T-cell (primary cell): ENCODE measurements at regions not wholly inside any gene's neighbourhood (a gene's known extent, or its start where the extent isn't known, plus 50 kb on each side); places are given as distances from the start of the nearest gene placed in this dataset.
A peak's percentile ranks its signal among the peaks of the same experiment; 100 is the strongest.

ENCODE experiments used
- ATAC-seq, 4 experiments: fragments of 200-7000 bp in 3 of 4; fragments of 150-1000 bp in 1 of 4; cut with Tn5 transposase; replicated peaks in 1 of 4; 1 replicate in 3 of 4; 2 replicates in 1 of 4; pipeline ENCODE4 v1.10.0; 2021; ENCODE audit warnings: moderate library complexity in 3 of 4, mild to moderate bottlenecking in 2 of 4, moderate number of reproducible peaks in 1 of 4
- CTCF ChIA-PET, 2 donors: fragments of 300-600 bp; sonication (Branson Sonifier 250); formaldehyde crosslinking; loops; one replicate each; lab custom pipeline; 2022; ENCODE audit warnings: antibody characterized with exemption in 2 of 2; lab: Charles Lee
- POLR2A ChIA-PET, 2 donors: fragments of 300-600 bp; sonication (Branson Sonifier 250); formaldehyde crosslinking; loops; one replicate each; lab custom pipeline; 2022; ENCODE audit warnings: antibody characterized with exemption in 2 of 2; lab: Charles Lee
- DNase-seq, 35 experiments: peaks; one replicate each; pipeline versions ENCODE4 v3.0.0 to v3.0.0-alpha.2; 2013 to 2023
- H3K27ac ChIP-seq: one replicate; pipeline ENCODE4 v1.5.1; 2013; ENCODE audit warnings: low read length
- H3K27me3 ChIP-seq, 2 experiments: replicated peaks in 1 of 2; 1 replicate in 1 of 2; 2 replicates in 1 of 2; pipeline versions ENCODE4 v1.6.1 to v1.7.0; 2013; ENCODE audit warnings: low read length in 1 of 2, mixed read lengths in 1 of 2; ENCODE audit not compliant: control insufficient read depth in 2 of 2, insufficient read depth in 2 of 2; ENCODE audit errors: extremely low read depth in 1 of 2
- H3K36me3 ChIP-seq, 2 donors: 1 replicate in 1 of 2; 2 replicates in 1 of 2; pipeline versions ENCODE4 v1.6.1 to v1.7.0; 2013; ENCODE audit warnings: low read length in 1 of 2; ENCODE audit not compliant: control insufficient read depth in 2 of 2, insufficient read depth in 1 of 2; ENCODE audit errors: extremely low read depth in 1 of 2
- H3K4me1 ChIP-seq, 2 experiments: 1 replicate in 1 of 2; 2 replicates in 1 of 2; pipeline versions ENCODE4 v1.6.1 to v1.7.0; 2013; ENCODE audit warnings: low read length in 2 of 2, mixed read lengths in 1 of 2; ENCODE audit not compliant: insufficient read depth in 2 of 2, control insufficient read depth in 1 of 2; ENCODE audit errors: extremely low read depth in 1 of 2
- H3K4me3 ChIP-seq, 2 donors: 1 replicate in 1 of 2; 2 replicates in 1 of 2; pipeline versions ENCODE4 v1.5.1 to v1.7.0; 2013; ENCODE audit warnings: mild to moderate bottlenecking in 2 of 2, low read length in 1 of 2, moderate library complexity in 1 of 2; ENCODE audit not compliant: control insufficient read depth in 1 of 2; ENCODE audit errors: extremely low read depth in 1 of 2
- H3K9me3 ChIP-seq: 2 replicates; pipeline ENCODE4 v1.7.0; 2013
- H3K27ac Mint-ChIP-seq, 2 donors: one replicate each; pipeline ENCODE4 v1.8.0; 2020 to 2021; ENCODE audit warnings: mild to moderate bottlenecking in 2 of 2, mixed read lengths in 2 of 2
- H3K27me3 Mint-ChIP-seq, 2 donors: one replicate each; pipeline ENCODE4 v1.8.0; 2021 to 2022; ENCODE audit warnings: mixed read lengths in 2 of 2
- H3K36me3 Mint-ChIP-seq: one replicate; pipeline ENCODE4 v1.8.0; 2021; ENCODE audit warnings: mixed read lengths
- H3K4me1 Mint-ChIP-seq, 3 donors: one replicate each; pipeline ENCODE4 v1.8.0; 2020 to 2022; ENCODE audit warnings: mixed read lengths in 3 of 3, mild to moderate bottlenecking in 1 of 3
- H3K4me3 Mint-ChIP-seq, 3 donors: one replicate each; pipeline ENCODE4 v1.8.0; 2020 to 2022; ENCODE audit warnings: mild to moderate bottlenecking in 3 of 3, mixed read lengths in 3 of 3, moderate library complexity in 3 of 3
- H3K9me3 Mint-ChIP-seq, 3 donors: one replicate each; pipeline ENCODE4 v1.8.0; 2020 to 2022; ENCODE audit warnings: mixed read lengths in 3 of 3
- WGBS: methylation state at CpG from one replicate; pipeline ENCODE4 v1.1.5; 2013; ENCODE audit warnings: missing lambda C conversion rate; ENCODE audit not compliant: insufficient coverage; 5-methylcytosine and 5-hydroxymethylcytosine counted together

- H3K27me3 ChIP-seq, result peaks cover 0 to 15% of the 10 kb centered on the region in 2 experiments
- ATAC-seq (no peak), DNase-seq (no peak)
- no peak overlapping the region for H3K4me3 ChIP-seq
- H3K4me1 Mint-ChIP-seq, result no peaks in the 10 kb centered on the region
- H3K4me3 Mint-ChIP-seq, result no peak overlapping the region
- peaks cover 20 to 30% of the 10 kb centered on the region in 2 donors for H3K27me3 Mint-ChIP-seq
- ChIA-PET POLR2A (no interaction called here), CTCF (no interaction called here)
- no peaks in the 10 kb centered on the region for H3K36me3 Mint-ChIP-seq
- H3K27ac ChIP-seq, result no peak overlapping the region
- no peak overlapping the region for H3K27ac Mint-ChIP-seq
- H3K4me1 ChIP-seq, result no peaks in the 10 kb centered on the region
- 74% methylated on average over 3 of the region's 3 CpGs for WGBS
- H3K36me3 ChIP-seq, result no peaks in the 10 kb centered on the region
- no peaks in the 10 kb centered on the region for H3K9me3 ChIP-seq
- no peaks in the 10 kb centered on the region for H3K9me3 Mint-ChIP-seq
These were observed 121.0 kb upstream of the LSM14A start for GRCh38 chr19:34051255-34051654.

- DNase-seq (no peak), ATAC-seq (no peak)
- H3K9me3 ChIP-seq, result no peaks in the 10 kb centered on the region
- H3K27ac ChIP-seq, result no peak overlapping the region
- WGBS, result 90% methylated on average over 1 of the region's 1 CpG
- Mint-ChIP-seq H3K9me3 (no peaks in the 10 kb centered on the region), H3K4me3 (no peak overlapping the region), H3K27me3 (peaks cover 7 to 13% of the 10 kb centered on the region in 2 donors), H3K27ac (no peak overlapping the region), H3K36me3 (no peaks in the 10 kb centered on the region), H3K4me1 (no peaks in the 10 kb centered on the region)
- no peaks in the 10 kb centered on the region for H3K4me1 ChIP-seq
- no peak overlapping the region for H3K4me3 ChIP-seq
- H3K27me3 ChIP-seq, result peaks cover 0 to 2% of the 10 kb centered on the region in 2 experiments
- no peaks in the 10 kb centered on the region for H3K36me3 ChIP-seq
- CTCF ChIA-PET, result no interaction called here
- POLR2A ChIA-PET, result no interaction called here
These were observed 115.1 kb upstream of the LSM14A start for GRCh38 chr19:34057155-34057554.

GRCh38 chr19:34066007-34066643 lies 106.2 kb upstream of the LSM14A start:
- H3K27me3 Mint-ChIP-seq, result peaks cover 18 to 25% of the 10 kb centered on the region in 2 donors
- no peaks in the 10 kb centered on the region for H3K9me3 ChIP-seq
- H3K36me3 Mint-ChIP-seq, result no peaks in the 10 kb centered on the region
- no peak overlapping the region for H3K27ac ChIP-seq
- ATAC-seq, result no peak
- peak overlapping the region in 1 of 2 donors; percentile 44 for H3K27ac Mint-ChIP-seq
- ChIA-PET POLR2A (no interaction called here), CTCF (interaction anchor here in 1 of 2 donors (0.7 kb wide), 1 partner anchor 17 kb away, joined by 3 read pairs; no protein-coding TSS in a partner anchor)
- H3K4me1 ChIP-seq, result no peaks in the 10 kb centered on the region
- H3K27me3 ChIP-seq, result peaks cover 0 to 8% of the 10 kb centered on the region in 2 experiments
- no peak overlapping the region for H3K4me3 Mint-ChIP-seq
- DNase-seq, result no peak
- no peaks in the 10 kb centered on the region for H3K9me3 Mint-ChIP-seq
- WGBS, result 44% methylated on average over 9 of the region's 14 CpGs
- H3K4me3 ChIP-seq, result no peak overlapping the region
- H3K4me1 Mint-ChIP-seq, result peaks cover 0 to 6% (median 2%) of the 10 kb centered on the region in 3 donors
- H3K36me3 ChIP-seq, result no peaks in the 10 kb centered on the region

GRCh38 chr19:34067861-34068271 lies 104.4 kb upstream of the LSM14A start:
- ChIA-PET POLR2A (no interaction called here), CTCF (no interaction called here)
- 75% methylated on average over 2 of the region's 7 CpGs for WGBS
- Mint-ChIP-seq H3K4me3 (no peak overlapping the region), H3K27me3 (peaks cover 26 to 34% of the 10 kb centered on the region in 2 donors), H3K27ac (no peak overlapping the region), H3K9me3 (no peaks in the 10 kb centered on the region), H3K36me3 (no peaks in the 10 kb centered on the region), H3K4me1 (peaks cover 0 to 6% (median 2%) of the 10 kb centered on the region in 3 donors)
- Histone ChIP-seq H3K4me1 (no peaks in the 10 kb centered on the region), H3K4me3 (no peak overlapping the region), H3K27me3 (peaks cover 0 to 11% of the 10 kb centered on the region in 2 experiments), H3K9me3 (no peaks in the 10 kb centered on the region), H3K36me3 (no peaks in the 10 kb centered on the region), H3K27ac (no peak overlapping the region)
- ATAC-seq, result no peak
- no peak for DNase-seq

GRCh38 chr19:34075661-34076091 lies 96.6 kb upstream of the LSM14A start:
- Mint-ChIP-seq H3K36me3 (no peaks in the 10 kb centered on the region), H3K27me3 (peaks cover 18 to 38% of the 10 kb centered on the region in 2 donors), H3K9me3 (no peaks in the 10 kb centered on the region), H3K27ac (no peak overlapping the region), H3K4me1 (no peaks in the 10 kb centered on the region), H3K4me3 (no peak overlapping the region)
- no peak overlapping the region for H3K27ac ChIP-seq
- H3K4me3 ChIP-seq, result no peak overlapping the region
- no peaks in the 10 kb centered on the region for H3K4me1 ChIP-seq
- POLR2A ChIA-PET, result no interaction called here
- no peaks in the 10 kb centered on the region for H3K9me3 ChIP-seq
- WGBS, result no CpG with 5 or more reads among the region's 3 CpGs
- DNase-seq (no peak), ATAC-seq (no peak)
- H3K27me3 ChIP-seq, result peaks cover 0 to 9% of the 10 kb centered on the region in 2 experiments
- CTCF ChIA-PET, result no interaction called here
- no peaks in the 10 kb centered on the region for H3K36me3 ChIP-seq

- H3K36me3 ChIP-seq, result no peaks in the 10 kb centered on the region
- H3K4me3 Mint-ChIP-seq, result no peak overlapping the region
- H3K4me1 Mint-ChIP-seq, result no peaks in the 10 kb centered on the region
- H3K27ac ChIP-seq, result no peak overlapping the region
- H3K4me1 ChIP-seq, result no peaks in the 10 kb centered on the region
- H3K9me3 Mint-ChIP-seq, result peaks cover 0 to 2% (median 0%) of the 10 kb centered on the region in 3 donors
- WGBS, result 61% methylated on average over 3 of the region's 10 CpGs
- peaks cover 17 to 23% of the 10 kb centered on the region in 2 donors for H3K27me3 Mint-ChIP-seq
- no peaks in the 10 kb centered on the region for H3K36me3 Mint-ChIP-seq
- H3K4me3 ChIP-seq, result no peak overlapping the region
- H3K9me3 ChIP-seq, result no peaks in the 10 kb centered on the region
- no peak for ATAC-seq
- H3K27me3 ChIP-seq, result peaks cover 0 to 14% of the 10 kb centered on the region in 2 experiments
- ChIA-PET POLR2A (interaction anchor here in 1 of 2 donors (0.7 kb wide), 1 partner anchor 24 kb away, joined by 4 read pairs; no protein-coding TSS in a partner anchor), CTCF (interaction anchor here in 1 of 2 donors (0.7 kb wide), 1 partner anchor 462 kb away, joined by 4 read pairs; no protein-coding TSS in a partner anchor)
- H3K27ac Mint-ChIP-seq, result no peak overlapping the region
- no peak for DNase-seq
These were observed 89.8 kb upstream of the LSM14A start for GRCh38 chr19:34082289-34083077.
